H54 (cell line): ENCODE measurements at regions not wholly inside any gene's neighbourhood (a gene's known extent, or its start where the extent isn't known, plus 50 kb on each side); places are given as distances from the start of the nearest gene placed in this dataset.

Experiments used
- DNase-seq: peaks from one replicate; pipeline ENCODE4 v3.0.0; 2011; ENCODE audit warnings: low spot score, mixed read lengths; ENCODE audit not compliant: insufficient read length
- FAIRE-seq: peaks from 3 replicates; lab custom pipeline; 2011; peaks lifted over from hg19 to GRCh38; lab: Jason Lieb, UNC
- POLR2A ChIP-seq: IDR thresholded peaks from 2 replicates; pipeline ENCODE4 v1.6.1; 2011; ENCODE audit warnings: low read depth, mild to moderate bottlenecking, low read length

DNA sequence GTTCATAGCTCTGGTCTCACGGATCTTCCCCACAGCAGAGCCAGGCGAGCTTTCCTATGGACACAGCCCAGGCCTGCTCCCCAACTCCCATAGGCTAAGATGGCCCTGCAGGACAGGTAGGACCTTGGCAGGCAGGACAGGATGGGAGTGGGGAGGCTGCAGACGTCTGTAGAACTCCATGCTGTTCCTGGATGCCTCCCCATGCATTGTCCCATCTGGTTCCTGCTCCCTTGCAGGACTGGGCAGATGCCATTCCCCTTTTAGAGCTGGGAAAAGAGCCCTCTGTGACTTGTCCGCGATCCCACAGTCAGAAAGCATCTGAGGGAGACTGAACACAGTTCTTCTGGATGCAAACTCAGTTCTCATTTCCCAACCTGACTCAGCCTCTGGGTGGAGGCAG lies 71.9 kb upstream of the ATP5PO start:
- no peak for FAIRE-seq
- no peak for TF ChIP-seq POLR2A

DNA sequence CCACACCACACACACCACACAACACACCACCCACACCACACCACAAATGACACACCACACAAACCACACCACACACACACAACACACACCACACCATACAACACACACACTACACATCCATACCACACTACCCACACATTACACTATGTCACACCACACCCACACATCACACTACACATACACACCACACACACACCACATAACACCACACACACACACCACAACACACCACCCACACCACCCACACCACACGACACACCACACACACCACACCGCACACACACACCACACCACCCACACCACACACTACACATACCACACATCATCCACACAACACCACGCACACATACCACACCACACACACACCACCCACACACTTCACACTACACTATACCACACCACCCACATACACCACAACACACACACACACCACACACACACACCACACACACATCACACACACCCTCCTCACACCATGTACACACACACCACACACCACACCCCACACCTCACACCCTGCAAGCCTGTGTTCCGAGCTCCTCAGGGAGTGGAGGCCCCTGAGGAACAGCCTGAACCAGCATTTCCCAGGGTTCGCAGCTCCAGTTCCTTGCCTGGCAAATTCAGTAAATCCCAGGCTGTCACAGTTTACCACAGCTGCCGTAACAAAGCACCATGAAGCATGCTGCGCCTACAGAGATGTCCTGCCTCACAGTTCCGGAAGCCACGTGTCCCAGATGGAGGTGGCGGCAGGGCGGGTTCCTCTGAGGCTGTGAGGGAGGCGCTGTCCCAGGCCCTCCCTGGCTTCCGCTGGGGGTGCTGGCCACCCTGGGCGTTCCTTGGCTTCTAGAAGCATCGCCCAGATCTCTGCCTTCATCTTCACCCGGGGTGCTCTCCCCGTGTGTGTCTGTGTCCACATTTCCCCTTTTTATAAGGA lies 69.8 kb upstream of the ATP5PO start:
- no peak for FAIRE-seq
- no peak for DNase-seq
- TF ChIP-seq POLR2A, result no peak

More for the DNA sequence above, 71.9 kb upstream of the ATP5PO start:
- no peak for DNase-seq

DNA sequence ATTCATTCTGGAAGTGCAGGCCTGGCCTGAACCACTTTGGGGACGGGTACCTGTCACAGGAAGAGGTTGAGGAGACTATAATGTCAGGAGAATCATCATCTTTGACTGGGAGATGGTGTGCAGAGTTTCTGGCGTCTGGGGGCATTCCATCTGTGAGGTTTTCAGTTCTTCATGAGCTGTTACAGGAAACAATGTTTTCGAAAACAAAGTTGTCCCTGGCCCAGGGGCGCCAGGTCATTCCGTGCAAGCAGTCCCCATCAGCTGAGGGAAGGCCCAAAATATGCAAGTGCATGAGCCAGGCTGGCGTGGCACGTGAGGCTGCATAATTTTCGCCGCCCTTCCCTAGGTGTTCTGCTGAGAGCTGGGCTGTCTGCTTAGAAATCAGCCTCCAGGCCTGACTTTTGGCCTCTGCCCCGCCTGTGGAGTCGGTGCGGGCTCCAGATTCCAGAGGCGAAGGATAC lies 68.4 kb upstream of the ATP5PO start:
- DNase-seq, result no peak
- FAIRE-seq, result no peak
- TF ChIP-seq POLR2A, result no peak

DNA sequence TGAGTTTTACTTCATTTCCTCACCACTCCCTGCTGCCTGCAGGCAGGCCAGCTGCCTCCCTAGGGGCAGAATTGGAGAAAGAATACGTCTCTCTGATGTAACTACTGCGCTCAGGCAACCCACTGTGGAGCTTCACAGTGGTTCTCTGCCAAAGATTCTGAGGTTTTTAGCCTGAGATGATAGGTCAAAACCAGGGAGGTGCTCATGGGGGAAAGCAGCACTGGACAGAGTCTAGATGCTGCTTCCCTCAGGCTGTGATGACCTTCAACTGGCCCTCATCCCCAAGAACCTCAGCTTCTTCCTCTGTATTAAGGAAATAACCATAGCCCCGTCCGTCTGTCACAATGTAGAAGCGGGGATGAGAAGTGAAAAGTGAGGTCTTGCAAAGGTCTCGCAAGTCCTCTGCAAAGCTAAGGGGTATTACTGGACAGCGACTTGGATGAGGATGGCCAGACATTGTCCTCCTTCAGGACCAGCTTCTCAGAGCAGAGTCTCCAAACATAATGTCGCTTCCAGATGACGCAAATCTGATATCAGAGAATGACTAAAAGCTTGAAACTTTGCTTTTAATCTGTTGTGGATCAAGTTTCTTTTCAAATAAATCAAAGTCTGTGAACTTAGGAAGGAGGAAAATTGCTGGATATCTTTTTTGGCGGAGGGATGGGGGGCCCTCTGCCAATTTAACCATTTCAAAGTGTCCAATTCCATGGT lies 65.9 kb upstream of the ATP5PO start:
- FAIRE-seq, result no peak
- no peak for TF ChIP-seq POLR2A

DNA sequence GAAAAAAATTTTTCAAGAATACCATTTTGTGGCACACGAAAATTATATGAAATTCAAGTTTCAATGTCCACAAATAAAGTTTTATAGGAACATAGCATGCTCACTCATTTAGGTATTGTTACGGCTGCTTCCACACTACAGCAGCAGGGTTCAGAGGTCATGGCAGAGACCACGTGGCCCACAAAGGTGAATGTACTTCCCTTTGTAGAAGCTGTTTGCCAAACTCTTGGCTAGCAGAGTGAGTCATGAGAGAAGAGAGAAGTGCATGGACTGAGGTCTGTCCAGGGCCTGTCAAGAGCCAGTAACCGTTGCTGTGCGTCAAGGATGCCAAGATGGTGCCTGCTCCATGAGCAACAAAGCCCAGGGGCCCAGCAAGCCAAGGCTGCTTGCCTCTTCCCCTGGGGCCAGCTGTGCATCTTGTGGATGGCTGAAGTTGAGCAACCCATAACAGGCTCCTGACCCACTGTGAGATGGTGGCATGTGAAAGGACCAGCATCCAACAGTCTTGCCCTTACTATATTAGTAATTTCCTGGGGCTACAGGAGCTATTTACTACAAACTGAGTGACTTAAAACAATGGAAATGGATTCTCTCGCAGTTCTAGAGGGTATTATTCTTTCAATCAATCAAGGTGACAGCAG lies 64.8 kb upstream of the ATP5PO start:
- DNase-seq, result no peak
- no peak for FAIRE-seq
- TF ChIP-seq POLR2A, result no peak

More for the DNA sequence above, 65.9 kb upstream of the ATP5PO start:
- DNase-seq, result no peak

DNA sequence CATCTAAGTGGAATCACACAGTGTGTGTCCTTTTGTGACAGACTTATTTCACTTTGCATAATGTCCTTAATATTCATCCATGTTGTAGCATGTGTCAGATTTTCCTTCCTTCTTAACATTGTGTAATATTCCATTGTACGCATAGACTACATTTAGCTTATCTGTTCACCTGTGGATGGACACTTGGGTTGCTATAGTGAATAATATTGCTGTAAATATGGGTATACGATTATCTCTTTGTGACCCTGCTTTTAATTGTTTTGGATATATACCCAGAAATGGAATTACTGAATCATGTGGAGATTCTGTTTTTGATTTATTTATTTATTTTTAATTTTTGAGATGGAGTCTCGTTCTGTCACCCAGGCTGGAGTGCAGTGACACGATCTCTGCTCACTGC lies 63.0 kb upstream of the ATP5PO start:
- TF ChIP-seq POLR2A, result no peak
- no peak for DNase-seq
- no peak for FAIRE-seq

DNA sequence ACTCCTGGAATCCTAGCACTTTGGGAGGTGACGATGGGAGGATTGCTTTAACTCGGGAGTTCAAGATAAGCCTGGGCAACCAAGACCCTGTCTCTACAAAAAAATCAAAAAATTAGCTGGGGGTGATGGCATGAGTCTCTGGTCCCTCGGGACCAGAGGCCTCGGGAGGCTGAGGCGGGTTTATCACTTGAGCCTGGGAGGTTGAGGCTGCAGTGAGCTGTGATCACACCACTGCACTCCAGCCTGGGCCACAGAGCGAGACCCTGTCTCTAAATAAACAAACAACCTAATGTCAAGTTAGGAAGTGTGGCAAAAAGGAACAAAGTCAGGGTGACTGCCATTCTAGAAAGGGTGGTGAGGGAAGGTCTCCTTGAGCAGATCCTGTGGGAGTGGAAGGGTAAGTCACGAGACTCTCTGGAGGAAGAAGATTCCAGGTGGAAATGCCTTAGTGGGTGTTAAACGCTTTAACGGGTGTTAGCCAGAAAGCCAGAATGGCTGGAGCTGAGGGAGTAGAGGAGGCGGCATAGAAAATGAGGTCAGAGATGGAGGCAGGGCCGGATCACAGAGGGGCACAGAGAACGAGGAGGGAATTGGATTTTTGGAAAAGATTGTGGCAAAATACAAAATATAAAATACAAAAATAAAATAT lies 62.2 kb upstream of the ATP5PO start:
- FAIRE-seq (no peak), DNase-seq (no peak)
- no peak for TF ChIP-seq POLR2A

DNA sequence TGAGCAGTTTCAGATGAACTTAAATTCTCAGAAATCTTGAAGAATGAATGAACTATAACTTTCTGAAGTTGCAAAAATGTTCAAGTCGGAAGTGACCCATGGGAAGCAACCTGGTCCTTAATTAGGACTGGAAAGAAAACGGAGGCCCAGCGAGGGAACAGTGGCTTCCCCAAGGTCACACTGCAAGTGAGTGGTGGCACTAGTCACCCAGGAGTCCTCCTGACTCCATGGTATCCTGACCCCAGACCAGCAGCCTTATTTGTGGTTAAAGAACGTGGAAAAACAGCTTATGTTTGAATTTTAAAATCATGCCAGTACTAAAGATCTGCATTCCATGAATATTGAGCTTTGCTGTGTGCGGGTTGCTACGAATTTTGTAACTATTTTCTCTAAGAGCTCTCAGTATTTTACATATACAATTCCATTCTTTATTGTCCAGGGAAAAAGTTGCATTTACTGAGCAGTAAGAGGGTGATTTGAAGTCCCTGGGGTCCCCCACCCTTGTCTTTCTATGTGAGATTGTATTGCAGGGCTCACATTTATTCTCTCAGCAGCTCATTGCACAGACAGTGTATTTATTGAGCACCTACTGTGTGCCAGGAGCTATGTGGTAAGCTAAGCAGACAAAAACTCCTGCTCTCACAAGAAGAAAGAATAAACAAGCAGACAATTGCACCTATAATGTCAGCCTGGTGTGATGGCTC lies 61.6 kb upstream of the ATP5PO start:
- DNase-seq, result no peak
- no peak for FAIRE-seq
- TF ChIP-seq POLR2A, result no peak

DNA sequence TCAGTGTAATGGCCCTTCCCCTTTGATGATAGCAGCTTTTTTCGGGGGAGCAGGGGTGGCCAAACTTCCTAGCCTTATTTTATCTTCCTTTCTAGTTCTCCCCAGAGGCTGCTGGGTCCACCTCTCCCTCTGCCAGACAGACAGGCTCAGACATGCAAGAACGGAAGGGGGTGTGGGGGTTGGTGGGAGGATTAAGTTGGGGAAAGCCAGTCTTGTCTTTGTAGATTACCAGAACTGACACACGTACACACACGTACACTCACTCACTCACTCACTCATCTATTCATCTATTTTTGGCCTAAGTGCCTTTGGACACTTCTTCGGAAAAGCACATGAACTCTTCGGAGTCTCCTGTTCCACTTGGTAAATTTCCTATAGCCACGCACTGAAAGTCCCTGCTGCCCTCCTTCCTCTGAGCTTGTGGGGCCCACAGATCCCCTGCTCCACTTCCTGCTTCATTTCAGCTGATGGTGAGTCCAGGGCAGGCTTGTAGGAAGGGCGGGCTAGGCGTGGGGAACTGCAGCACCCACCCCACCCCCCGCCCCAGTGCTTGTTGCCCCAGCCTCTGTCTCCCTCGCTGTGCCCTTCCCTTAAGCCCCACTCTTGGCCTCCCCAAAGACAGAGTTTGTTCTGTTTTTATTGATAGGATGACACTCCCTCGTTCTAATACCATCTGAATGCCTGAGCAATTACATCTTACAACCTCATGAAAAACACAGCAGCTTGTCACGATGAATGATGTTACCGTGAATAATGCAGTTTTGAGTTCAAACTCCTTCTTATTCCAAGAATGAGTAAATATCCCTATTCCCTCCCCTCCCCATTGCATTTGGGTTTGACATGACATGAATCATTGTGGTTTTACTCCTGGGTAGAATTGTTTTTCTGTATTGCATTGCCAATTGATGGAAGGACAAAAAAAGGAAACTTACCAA lies 60.7 kb upstream of the ATP5PO start:
- no peak for TF ChIP-seq POLR2A
- DNase-seq (peak; percentile 87), FAIRE-seq (peak; percentile 20)

DNA sequence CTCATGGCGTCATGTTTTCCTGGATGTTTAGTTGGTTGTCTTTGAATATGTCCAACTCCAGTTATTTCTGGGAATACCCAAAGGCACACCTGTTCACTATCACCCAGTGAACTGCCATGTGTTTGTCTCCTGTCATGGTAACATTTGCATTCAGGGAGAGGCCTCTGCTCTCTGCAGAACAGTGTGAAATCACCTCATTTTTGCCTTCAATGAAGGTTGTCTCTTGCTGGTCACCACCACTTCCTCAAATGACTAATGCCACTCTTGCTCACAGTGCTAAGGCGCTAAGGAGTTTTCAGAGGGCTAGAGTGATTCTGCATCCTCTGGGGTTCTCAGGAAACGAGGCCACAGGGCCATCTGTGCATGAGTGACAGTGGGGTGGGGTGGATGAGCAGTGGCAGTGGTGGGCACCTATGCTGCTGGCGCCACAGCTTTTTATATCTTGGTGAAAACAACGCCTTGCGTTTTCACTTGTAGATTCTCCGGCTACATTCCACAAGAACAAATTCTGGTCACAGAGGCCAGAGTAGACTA lies 60.0 kb upstream of the ATP5PO start:
- FAIRE-seq (no peak), DNase-seq (no peak)
- no peak for TF ChIP-seq POLR2A

DNA sequence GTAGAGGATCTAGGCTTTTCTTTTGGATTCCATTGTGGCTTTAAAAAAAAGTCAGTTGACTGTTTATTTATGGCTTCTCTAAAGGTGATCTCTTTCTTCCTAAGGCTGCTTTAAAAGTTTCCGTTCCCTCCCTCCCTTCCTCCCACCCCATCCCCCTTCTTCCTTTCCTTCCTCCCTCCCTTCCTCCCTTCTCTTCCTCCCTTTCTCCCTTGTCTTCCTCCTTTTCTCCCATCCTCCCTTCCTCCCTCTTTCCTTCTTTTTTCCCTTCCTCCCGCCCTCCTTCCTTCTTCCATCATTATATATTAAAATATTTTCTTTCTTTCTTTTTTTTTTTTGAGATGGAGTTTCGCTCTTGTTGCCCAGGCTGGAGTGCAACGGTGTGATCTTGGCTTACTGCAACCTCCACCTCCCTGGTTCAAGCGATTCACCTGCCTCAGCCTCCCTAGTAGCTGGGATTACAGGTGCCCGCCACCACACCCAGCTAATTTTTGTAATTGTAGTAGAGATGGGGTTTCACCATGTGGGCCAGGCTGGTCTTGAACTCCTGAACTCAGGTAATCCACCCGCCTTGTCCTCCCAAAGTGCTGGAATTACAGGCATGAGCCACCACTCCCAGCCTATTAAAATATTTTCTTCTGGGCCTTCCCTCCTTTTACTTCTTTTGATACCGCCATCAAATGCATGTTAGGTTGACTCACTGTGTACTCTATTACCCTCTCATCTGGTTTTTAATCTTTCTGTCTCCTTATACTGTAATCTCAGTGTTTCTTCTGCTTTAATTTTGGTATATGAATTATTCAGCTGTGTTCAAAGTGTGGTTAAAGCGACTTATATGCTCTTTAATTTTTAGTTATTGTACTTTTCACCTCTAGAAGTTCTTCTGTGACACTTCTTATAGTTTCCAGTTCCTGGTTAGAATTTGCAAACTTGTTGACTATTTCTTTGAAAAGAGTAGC lies 59.2 kb upstream of the ATP5PO start:
- DNase-seq (no peak), FAIRE-seq (no peak)

More for the DNA sequence above, 59.2 kb upstream of the ATP5PO start:
- no peak for TF ChIP-seq POLR2A
